Jurkat, Clone E6-1 (cell line): ENCODE measurements at regions not wholly inside any gene's neighbourhood (a gene's known extent, or its start where the extent isn't known, plus 50 kb on each side); places are given as distances from the start of the nearest gene placed in this dataset.
"Not testable (repeated sequence)": the region's sequence is repeated elsewhere in the genome, so short reads cannot be mapped to it uniquely, and the experiment has no call there.

Experiments
- DNase-seq: peaks from one replicate; pipeline ENCODE4 v3.0.0-alpha.2; 2011; ENCODE audit warnings: low read depth, low spot score
- H3K4me3 ChIP-seq: 2 replicates; pipeline ENCODE4 v1.5.1; 2011; ENCODE audit warnings: mild to moderate bottlenecking, low read length, control low read depth, moderate library complexity

- DNase-seq: peak; percentile 89
- H3K4me3 ChIP-seq: no peak overlapping the region
Measured at GRCh38 chr15:79595995-79596622, 164.0 kb downstream of the MINAR1 start.

GRCh38 chr15:79598639-79599038 is 166.5 kb downstream of the MINAR1 start:
- H3K4me3 ChIP-seq: no peak overlapping the region
- DNase-seq: no peak

- DNase-seq: no peak
- no peak overlapping the region for H3K4me3 ChIP-seq
Measured at GRCh38 chr15:79601405-79602086, 169.4 kb downstream of the MINAR1 start.

- DNase-seq: no peak
- H3K4me3 ChIP-seq: no peak overlapping the region
Measured at GRCh38 chr15:79602180-79602579, 170.0 kb downstream of the MINAR1 start.

GRCh38 chr15:79602731-79603130 is 170.6 kb downstream of the MINAR1 start:
- no peak overlapping the region for H3K4me3 ChIP-seq
- DNase-seq: no peak

- DNase-seq: no peak
- no peak overlapping the region for H3K4me3 ChIP-seq
Measured at GRCh38 chr15:79606831-79607355, 174.8 kb downstream of the MINAR1 start.

- DNase-seq: no peak
- no peak overlapping the region for H3K4me3 ChIP-seq
Measured at GRCh38 chr15:79608066-79608864, 176.1 kb downstream of the MINAR1 start.

- DNase-seq: no peak
- H3K4me3 ChIP-seq: no peak overlapping the region
Measured at GRCh38 chr15:79609506-79609905, 177.4 kb downstream of the MINAR1 start.

- DNase-seq: no peak
- no peak overlapping the region for H3K4me3 ChIP-seq
Measured at GRCh38 chr15:79610021-79610420, 177.9 kb downstream of the MINAR1 start.

- DNase-seq: no peak
- no peak overlapping the region for H3K4me3 ChIP-seq
Measured at GRCh38 chr15:79615754-79616153, 183.6 kb downstream of the MINAR1 start.

- H3K4me3 ChIP-seq: no peak overlapping the region
- DNase-seq: no peak
Measured at GRCh38 chr15:79617071-79617470, 184.9 kb downstream of the MINAR1 start.

GRCh38 chr15:79620112-79620857 is 188.1 kb downstream of the MINAR1 start:
- DNase-seq: no peak
- H3K4me3 ChIP-seq: no peak overlapping the region

- not testable (repeated sequence) for H3K4me3 ChIP-seq, DNase-seq
Measured at GRCh38 chr15:79621805-79622204, 189.7 kb downstream of the MINAR1 start.

GRCh38 chr15:79623488-79623887 is 191.4 kb downstream of the MINAR1 start:
- DNase-seq: no peak
- H3K4me3 ChIP-seq: no peak overlapping the region

GRCh38 chr15:79629687-79630086 is 197.6 kb downstream of the MINAR1 start:
- DNase-seq: no peak
- no peak overlapping the region for H3K4me3 ChIP-seq

GRCh38 chr15:79632457-79632856 is 200.3 kb downstream of the MINAR1 start:
- no peak for DNase-seq

GRCh38 chr15:79635149-79635771 is 203.1 kb downstream of the MINAR1 start:
- DNase-seq: no peak
- no peak overlapping the region for H3K4me3 ChIP-seq

More at GRCh38 chr15:79632457-79632856, 200.3 kb downstream of the MINAR1 start:
- H3K4me3 ChIP-seq: no peak overlapping the region

- no peak overlapping the region for H3K4me3 ChIP-seq
- peak; percentile 10 for DNase-seq
Measured at GRCh38 chr15:79635897-79636561, 203.9 kb downstream of the MINAR1 start.
